Keratinocyte (primary cell): ENCODE measurements at regions not wholly inside any gene's neighbourhood (a gene's known extent, or its start where the extent isn't known, plus 50 kb on each side); places are given as distances from the start of the nearest gene placed in this dataset.

ENCODE experiments used
- DNase-seq: peaks from one replicate; pipeline ENCODE4 v3.0.0-alpha.2; 2011; ENCODE audit warnings: low read depth, missing footprints, low spot score
- FAIRE-seq: peaks from 2 replicates; lab custom pipeline; 2011; peaks lifted over from hg19 to GRCh38; lab: Jason Lieb, UNC
- H2AFZ ChIP-seq: 2 replicates; pipeline ENCODE4 v1.6.0; 2012; ENCODE audit warnings: low read length, control low read depth, inconsistent platforms; ENCODE audit not compliant: control insufficient read depth
- H3K27ac ChIP-seq: 2 replicates; pipeline ENCODE4 v1.5.1; 2011; ENCODE audit warnings: low read length; ENCODE audit not compliant: control insufficient read depth, insufficient read depth
- H3K27me3 ChIP-seq: 3 replicates; pipeline ENCODE4 v1.6.0; 2011; ENCODE audit warnings: low read length; ENCODE audit not compliant: control insufficient read depth, insufficient read depth; ENCODE audit errors: extremely low read depth
- H3K36me3 ChIP-seq, 2 experiments: 2 replicates in 1 of 2; 3 replicates in 1 of 2; pipeline ENCODE4 v1.5.1; 2011; ENCODE audit warnings: low read length in 2 of 2, mild to moderate bottlenecking in 1 of 2; ENCODE audit not compliant: control insufficient read depth in 2 of 2, insufficient read depth in 2 of 2; ENCODE audit errors: extremely low read depth in 1 of 2
- H3K4me1 ChIP-seq: 3 replicates; pipeline ENCODE4 v1.5.1; 2011; ENCODE audit warnings: low read length; ENCODE audit not compliant: control insufficient read depth, insufficient read depth; ENCODE audit errors: extremely low read depth
- H3K4me2 ChIP-seq: 3 replicates; pipeline ENCODE4 v1.6.0; 2011; ENCODE audit warnings: low read depth, low read length; ENCODE audit not compliant: control insufficient read depth, insufficient read depth; ENCODE audit errors: extremely low read depth
- H3K4me3 ChIP-seq, 3 experiments: fragments of 200-600 bp in 1 of 3; sonication (generic) in 1 of 3; 2 replicates in 2 of 3; 3 replicates in 1 of 3; pipeline ENCODE4 v1.5.1; 2011 to 2016; ENCODE audit warnings: low read length in 3 of 3, mild to moderate bottlenecking in 3 of 3, control low read depth in 2 of 3, inconsistent platforms in 1 of 3, low read depth in 1 of 3, mixed read lengths in 1 of 3, mixed run types in 1 of 3, moderate library complexity in 1 of 3; ENCODE audit not compliant: control insufficient read depth in 2 of 3, insufficient read depth in 2 of 3; ENCODE audit errors: extremely low read depth in 1 of 3
- H3K79me2 ChIP-seq: 2 replicates; pipeline ENCODE4 v1.6.0; 2012; ENCODE audit warnings: low read length; ENCODE audit not compliant: control insufficient read depth, insufficient read depth
- H3K9ac ChIP-seq: 3 replicates; pipeline ENCODE4 v1.6.0; 2011; ENCODE audit warnings: low read length; ENCODE audit not compliant: control insufficient read depth, insufficient read depth; ENCODE audit errors: extremely low read depth
- H3K9me1 ChIP-seq: 3 replicates; pipeline ENCODE4 v1.6.0; 2011; ENCODE audit warnings: low read length; ENCODE audit not compliant: control insufficient read depth, insufficient read depth; ENCODE audit errors: extremely low read depth
- H3K9me3 ChIP-seq: 2 replicates; pipeline ENCODE4 v1.5.1; 2012; ENCODE audit warnings: low read depth, low read length; ENCODE audit not compliant: control insufficient read depth
- H4K20me1 ChIP-seq: 3 replicates; pipeline ENCODE4 v1.6.0; 2011; ENCODE audit warnings: low read length; ENCODE audit not compliant: control insufficient read depth, insufficient read depth; ENCODE audit errors: extremely low read depth
- CTCF ChIP-seq, 3 experiments: IDR thresholded peaks in 1 of 3; conservative IDR thresholded peaks in 1 of 3; optimal IDR thresholded peaks in 1 of 3; 2 replicates in 2 of 3; 3 replicates in 1 of 3; pipeline versions ENCODE3 to v1.5.1; 2011; ENCODE audit warnings: low read length in 3 of 3, mild to moderate bottlenecking in 3 of 3, moderate library complexity in 2 of 3, control low read depth in 1 of 3, inconsistent platforms in 1 of 3; ENCODE audit not compliant: insufficient read depth in 2 of 3; ENCODE audit errors: extremely low read depth in 1 of 3
- EZH2 ChIP-seq: IDR thresholded peaks from one replicate; pipeline ENCODE4 v1.6.1; 2012; ENCODE audit warnings: inconsistent platforms, mild to moderate bottlenecking, low read length, moderate library complexity
- dilution Hi-C: fragments of 300-500 bp; cut with MboI; formaldehyde crosslinking; loops from one replicate; pipeline ENCODE4 v1.7.0; 2020; ENCODE audit warnings: low sequenced_read_pairs; ENCODE audit not compliant: extremely low pct_ligation_motif_present

GRCh38 chr4:79205121-79205520 lies 120.7 kb downstream of the NAA11 start:
- H3K9me3 ChIP-seq, result no peaks in the 10 kb centered on the region
- H3K9me1 ChIP-seq, result no peaks in the 10 kb centered on the region
- dilution Hi-C loops, result no loop called here
- no peaks in the 10 kb centered on the region for H4K20me1 ChIP-seq
- H3K36me3 ChIP-seq, result no peaks in the 10 kb centered on the region
- no peaks in the 10 kb centered on the region for H3K27me3 ChIP-seq
- no peak for DNase-seq
- no peak overlapping the region for H3K27ac ChIP-seq
- no peak overlapping the region for H3K9ac ChIP-seq
- H3K4me3 ChIP-seq, result no peak overlapping the region
- H3K4me1 ChIP-seq, result no peaks in the 10 kb centered on the region
- H2AFZ ChIP-seq, result no peak overlapping the region
- TF ChIP-seq EZH2, result no peak
- no peak for TF ChIP-seq CTCF (optimal IDR thresholded peaks at IDR 0.05 in 1 of 3, IDR thresholded peaks at IDR 0.05 in 1 of 3, conservative IDR thresholded peaks at IDR 0.05 in 1 of 3; ENCODE audit: extremely low read depth in 1 of 3, insufficient read depth in 2 of 3, low read length in 3 of 3)
- H3K4me2 ChIP-seq, result no peak overlapping the region
- FAIRE-seq, result no peak
- no peaks in the 10 kb centered on the region for H3K79me2 ChIP-seq

- H3K36me3 ChIP-seq, result no peaks in the 10 kb centered on the region
- dilution Hi-C loops, result no loop called here
- no peak for FAIRE-seq
- H3K27ac ChIP-seq, result no peak overlapping the region
- no peak overlapping the region for H2AFZ ChIP-seq
- no peak for DNase-seq
- H3K27me3 ChIP-seq, result no peaks in the 10 kb centered on the region
- H3K79me2 ChIP-seq, result no peaks in the 10 kb centered on the region
- H3K4me3 ChIP-seq, result no peak overlapping the region
- no peak overlapping the region for H3K4me2 ChIP-seq
- no peak overlapping the region for H3K9ac ChIP-seq
- H3K4me1 ChIP-seq, result no peaks in the 10 kb centered on the region
- no peaks in the 10 kb centered on the region for H4K20me1 ChIP-seq
- H3K9me1 ChIP-seq, result no peaks in the 10 kb centered on the region
- TF ChIP-seq EZH2, result no peak
- no peak for TF ChIP-seq CTCF (optimal IDR thresholded peaks at IDR 0.05 in 1 of 3, IDR thresholded peaks at IDR 0.05 in 1 of 3, conservative IDR thresholded peaks at IDR 0.05 in 1 of 3; ENCODE audit: extremely low read depth in 1 of 3, insufficient read depth in 2 of 3, low read length in 3 of 3)
- no peaks in the 10 kb centered on the region for H3K9me3 ChIP-seq
Measured at GRCh38 chr4:79201971-79202370, 123.9 kb downstream of the NAA11 start.
